ENCODE measurements at regions not wholly inside any gene's neighbourhood (a gene's known extent, or its start where the extent isn't known, plus 50 kb on each side); places are given as distances from the start of the nearest gene placed in this dataset.

DNA sequence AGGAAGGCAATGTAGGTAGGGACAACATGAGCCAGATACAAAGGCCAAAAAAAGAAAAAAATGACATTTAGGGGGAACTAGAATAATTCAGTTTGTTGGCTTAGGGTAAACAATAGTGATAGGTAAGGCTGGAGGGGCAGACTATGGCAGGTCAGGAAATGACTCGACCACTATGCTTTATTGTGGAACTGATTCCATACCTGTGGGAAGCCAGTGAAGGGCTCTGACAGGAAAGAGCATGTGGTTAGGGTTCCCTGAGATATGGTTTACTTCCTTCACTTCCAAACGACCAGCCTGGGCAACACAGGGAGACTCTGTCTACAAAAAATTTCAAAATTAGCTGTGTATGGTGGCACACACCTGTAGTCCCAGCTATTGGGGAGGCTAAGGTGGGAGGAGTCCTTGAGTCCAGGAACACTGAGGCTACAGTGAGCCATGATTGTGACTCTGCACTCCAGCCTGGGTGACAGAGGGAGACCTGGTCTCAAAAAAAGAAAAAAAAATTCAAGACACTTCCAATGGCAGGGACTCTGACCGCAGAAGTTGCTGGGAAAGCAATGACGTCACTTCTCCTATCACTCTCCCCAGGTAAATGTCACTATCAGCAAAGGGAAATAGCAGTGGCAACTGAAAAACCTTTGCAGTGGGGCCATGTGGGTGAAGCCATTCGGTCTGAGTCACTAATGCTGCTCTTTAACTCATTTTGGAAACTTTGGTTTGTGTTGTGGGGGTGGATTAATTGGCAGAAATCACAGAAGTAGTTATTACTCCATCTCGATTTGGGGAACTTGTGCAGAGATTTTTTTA lies 192.8 kb upstream of the TSC22D1 start:
- POLR2A ChIA-PET (ENCODE audit: low non-redundant PET), result no interaction called here
- no peak for DNase-seq (ENCODE audit: low spot score)
- Histone ChIP-seq H3K27me3 (replicated peaks; ENCODE audit: insufficient read depth, low read depth, low read length, poor library complexity) (no peaks in the 10 kb centered on the region), H3K9me3 (ENCODE audit: low read depth, low read length, poor library complexity, severe bottlenecking) (no peaks in the 10 kb centered on the region), H3K4me1 (ENCODE audit: insufficient read depth, low read length, poor library complexity, severe bottlenecking) (no peaks in the 10 kb centered on the region), H3K4me3 (ENCODE audit: low read depth, low read length, poor library complexity, severe bottlenecking) (no peak overlapping the region), H3K27ac (ENCODE audit: low read depth, low read length, poor library complexity, severe bottlenecking) (no peak overlapping the region), H3K36me3 (ENCODE audit: insufficient read depth, low read length, poor library complexity, severe bottlenecking) (no peaks in the 10 kb centered on the region)
- no peak for TF ChIP-seq EZH2 (IDR thresholded peaks at IDR 0.05; ENCODE audit: borderline replicate concordance, low read depth, low read length, poor library complexity, severe bottlenecking)
- no peak for TF ChIP-seq CTCF (conservative IDR thresholded peaks at IDR 0.05; ENCODE audit: low read depth, low read length)
- intact Hi-C loops (cut with micrococcal nuclease; ENCODE audit: unreplicated experiment), result no loop called here
- BruUV-seq (replicated peaks), result no TSS peak
- CTCF ChIA-PET, result no interaction called here

DNA sequence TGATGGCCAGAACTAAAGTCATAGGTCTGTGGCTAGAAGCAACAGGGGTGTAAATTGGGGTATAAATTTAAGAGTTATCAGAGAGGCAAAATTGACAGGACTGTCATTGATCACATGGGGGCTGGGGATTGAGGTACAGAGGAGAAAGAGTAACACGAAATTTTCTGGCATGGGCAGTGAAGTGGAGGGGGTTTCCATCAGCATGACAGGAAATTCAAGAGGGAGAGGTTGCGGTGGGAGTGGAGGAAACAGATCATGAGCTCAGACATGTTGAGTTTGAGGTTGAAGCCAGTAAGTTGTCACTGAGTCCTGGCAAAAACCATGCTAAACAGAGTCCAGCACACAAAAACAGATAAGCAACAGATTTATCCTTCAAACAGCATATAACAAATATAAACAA lies 192.1 kb upstream of the TSC22D1 start:
- Histone ChIP-seq H3K4me1 (ENCODE audit: insufficient read depth, low read length, poor library complexity, severe bottlenecking) (no peaks in the 10 kb centered on the region), H3K27me3 (replicated peaks; ENCODE audit: insufficient read depth, low read depth, low read length, poor library complexity) (no peaks in the 10 kb centered on the region), H3K9me3 (ENCODE audit: low read depth, low read length, poor library complexity, severe bottlenecking) (no peaks in the 10 kb centered on the region), H3K4me3 (ENCODE audit: low read depth, low read length, poor library complexity, severe bottlenecking) (no peak overlapping the region), H3K27ac (ENCODE audit: low read depth, low read length, poor library complexity, severe bottlenecking) (no peak overlapping the region), H3K36me3 (ENCODE audit: insufficient read depth, low read length, poor library complexity, severe bottlenecking) (no peaks in the 10 kb centered on the region)
- ChIA-PET POLR2A (ENCODE audit: low non-redundant PET) (no interaction called here), CTCF (no interaction called here)
- no peak for DNase-seq (ENCODE audit: low spot score)
- no TSS peak for BruUV-seq (replicated peaks)
- intact Hi-C loops (cut with micrococcal nuclease; ENCODE audit: unreplicated experiment), result no loop called here
- TF ChIP-seq EZH2 (IDR thresholded peaks at IDR 0.05; ENCODE audit: borderline replicate concordance, low read depth, low read length, poor library complexity, severe bottlenecking), result no peak
- TF ChIP-seq CTCF (conservative IDR thresholded peaks at IDR 0.05; ENCODE audit: low read depth, low read length), result no peak

DNA sequence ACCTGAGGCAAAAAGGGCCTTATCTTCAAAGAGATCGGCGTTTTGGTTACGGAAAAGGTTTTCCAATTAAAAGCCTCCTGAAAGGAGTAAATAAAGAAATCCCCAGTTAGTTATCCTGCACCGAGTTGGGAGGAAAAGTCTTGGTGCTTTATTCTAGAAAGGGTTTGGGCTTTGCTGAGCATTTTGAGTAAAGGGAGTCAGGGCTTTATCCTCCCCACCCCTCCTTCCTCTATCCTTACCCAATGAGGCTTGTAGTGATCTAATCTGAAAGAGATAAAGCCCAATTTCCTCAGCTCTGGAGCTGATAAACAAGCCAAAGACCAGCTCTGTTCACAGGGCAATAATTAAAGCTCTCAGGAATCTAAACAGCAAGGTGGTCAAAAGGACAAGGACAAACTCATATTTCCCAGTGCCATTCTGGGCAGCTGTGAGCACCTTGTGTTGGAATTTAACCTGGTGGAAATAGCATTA lies 188.9 kb upstream of the TSC22D1 start:
- Histone ChIP-seq H3K4me1 (ENCODE audit: insufficient read depth, low read length, poor library complexity, severe bottlenecking) (no peaks in the 10 kb centered on the region), H3K9me3 (ENCODE audit: low read depth, low read length, poor library complexity, severe bottlenecking) (no peaks in the 10 kb centered on the region), H3K27me3 (replicated peaks; ENCODE audit: insufficient read depth, low read depth, low read length, poor library complexity) (no peaks in the 10 kb centered on the region), H3K27ac (ENCODE audit: low read depth, low read length, poor library complexity, severe bottlenecking) (no peak overlapping the region), H3K36me3 (ENCODE audit: insufficient read depth, low read length, poor library complexity, severe bottlenecking) (no peaks in the 10 kb centered on the region), H3K4me3 (ENCODE audit: low read depth, low read length, poor library complexity, severe bottlenecking) (no peak overlapping the region)
- ChIA-PET CTCF (no interaction called here), POLR2A (ENCODE audit: low non-redundant PET) (no interaction called here)
- TF ChIP-seq EZH2 (IDR thresholded peaks at IDR 0.05; ENCODE audit: borderline replicate concordance, low read depth, low read length, poor library complexity, severe bottlenecking), result no peak
- no peak for TF ChIP-seq CTCF (conservative IDR thresholded peaks at IDR 0.05; ENCODE audit: low read depth, low read length)
- BruUV-seq (replicated peaks), result no TSS peak
- no peak for DNase-seq (ENCODE audit: low spot score)
- intact Hi-C loops (cut with micrococcal nuclease; ENCODE audit: unreplicated experiment), result no loop called here
